NCI-H1092 treated with DMSO at 0.1 percent for 48 hours (cell line): ENCODE measurements at regions not wholly inside any gene's neighbourhood (a gene's known extent, or its start where the extent isn't known, plus 50 kb on each side); places are given as distances from the start of the nearest gene placed in this dataset.

Experiments used
- DNase-seq: peaks from one replicate; lab custom pipeline; 2025; lab: John Stamatoyannopoulos, UW

DNA sequence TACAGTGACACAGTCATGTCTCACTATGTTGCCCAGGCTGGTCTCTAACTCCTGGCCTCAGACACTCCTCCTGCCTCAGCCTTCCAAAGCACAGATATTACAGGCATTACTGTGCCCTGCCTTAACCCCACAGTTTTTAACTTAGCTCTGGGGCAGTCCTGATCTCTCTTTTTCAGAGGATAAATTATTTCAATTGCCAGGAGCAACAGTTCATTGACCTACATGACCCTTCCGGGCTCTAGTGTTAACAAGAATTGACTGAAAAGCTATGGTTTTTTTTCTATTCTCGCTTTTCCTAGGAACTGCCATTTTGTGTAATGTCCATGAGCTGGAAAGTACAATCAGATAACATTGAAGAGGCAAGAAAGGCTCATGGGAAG lies 92.8 kb downstream of the HNRNPLL start:
- no peak for DNase-seq

DNA sequence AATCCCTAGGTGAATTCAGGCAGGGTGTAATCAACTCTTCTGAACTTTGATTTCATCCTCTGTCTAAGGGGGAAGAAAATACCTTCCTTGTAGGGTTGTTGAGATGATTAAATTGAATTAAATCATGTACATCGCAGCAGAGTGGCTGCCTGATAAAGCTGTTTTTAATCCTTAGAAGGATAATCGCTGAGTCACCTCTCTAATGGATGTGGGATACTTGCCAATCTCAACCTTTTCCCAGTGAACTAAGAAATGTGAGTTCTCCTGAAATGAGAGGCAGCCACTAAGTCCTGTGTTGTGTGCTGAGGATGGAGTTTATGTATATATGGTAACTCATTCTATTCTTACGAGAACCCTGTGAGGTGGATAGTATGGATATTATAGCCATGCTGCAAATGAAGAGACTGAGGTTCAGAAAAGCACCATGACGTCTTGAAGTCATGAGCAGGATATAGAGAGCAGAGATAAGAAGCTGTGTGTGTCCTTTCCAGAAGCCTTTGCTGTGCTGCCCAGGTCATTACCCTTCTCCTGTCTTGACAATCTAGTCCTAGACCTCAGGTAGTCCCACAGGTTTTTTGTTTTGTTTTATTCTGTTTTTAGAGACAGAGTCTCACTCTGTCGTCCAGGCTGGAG lies 93.3 kb downstream of the HNRNPLL start:
- no peak for DNase-seq

DNA sequence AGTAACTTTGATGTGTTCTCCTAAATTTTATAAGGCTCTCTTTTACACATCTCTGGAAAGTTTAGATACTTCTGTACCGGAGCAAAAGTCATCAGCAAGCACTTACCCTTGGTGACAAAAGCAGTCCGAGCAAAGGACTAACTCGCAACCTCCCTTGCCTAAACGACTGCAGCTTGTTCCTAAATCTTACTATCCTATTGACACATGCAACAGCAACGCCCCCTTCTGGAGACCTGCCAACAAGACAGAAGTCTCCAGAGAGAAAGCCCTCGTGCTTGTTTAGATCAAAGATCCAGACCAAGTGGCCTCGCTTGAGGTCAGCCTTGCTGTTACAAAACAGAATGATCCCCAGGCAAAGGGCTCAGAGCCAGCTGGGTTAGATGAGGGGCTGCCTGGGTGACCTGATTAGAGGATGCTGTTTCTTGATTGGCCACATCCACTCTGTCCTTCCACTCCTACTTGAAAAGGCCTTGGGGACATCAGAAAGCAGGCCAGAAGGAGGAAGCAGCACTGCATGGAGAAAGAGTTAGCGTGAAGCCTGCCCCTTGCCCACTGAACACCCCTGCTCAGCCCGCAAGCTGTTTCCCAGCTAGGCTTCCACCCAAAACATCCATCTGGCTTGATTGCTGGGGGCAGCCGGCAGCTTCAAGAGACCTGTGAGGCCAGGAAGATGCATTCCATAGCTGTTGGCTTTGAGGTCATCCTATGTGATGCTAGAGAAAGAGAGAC lies 94.3 kb downstream of the HNRNPLL start:
- DNase-seq, result peak; percentile 61

DNA sequence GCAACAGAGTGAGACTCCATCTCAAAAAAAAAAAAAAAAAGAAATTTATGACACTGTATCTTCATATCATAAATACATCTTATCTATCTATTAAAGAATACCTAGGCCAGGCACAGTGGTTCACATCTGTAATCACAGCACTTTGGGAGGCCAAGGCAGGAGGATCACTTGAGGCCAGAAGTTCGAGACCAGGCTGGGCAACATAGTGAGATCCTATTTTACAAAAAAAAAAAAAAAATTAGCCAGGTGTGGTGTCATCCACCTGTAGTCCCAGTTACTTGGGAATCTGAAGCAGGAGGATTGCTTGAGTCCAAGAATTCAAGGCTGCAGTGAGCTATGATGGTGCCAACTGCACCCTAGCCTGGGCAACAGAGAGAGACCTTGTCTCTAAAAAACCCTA lies 95.0 kb downstream of the HNRNPLL start:
- no peak for DNase-seq

DNA sequence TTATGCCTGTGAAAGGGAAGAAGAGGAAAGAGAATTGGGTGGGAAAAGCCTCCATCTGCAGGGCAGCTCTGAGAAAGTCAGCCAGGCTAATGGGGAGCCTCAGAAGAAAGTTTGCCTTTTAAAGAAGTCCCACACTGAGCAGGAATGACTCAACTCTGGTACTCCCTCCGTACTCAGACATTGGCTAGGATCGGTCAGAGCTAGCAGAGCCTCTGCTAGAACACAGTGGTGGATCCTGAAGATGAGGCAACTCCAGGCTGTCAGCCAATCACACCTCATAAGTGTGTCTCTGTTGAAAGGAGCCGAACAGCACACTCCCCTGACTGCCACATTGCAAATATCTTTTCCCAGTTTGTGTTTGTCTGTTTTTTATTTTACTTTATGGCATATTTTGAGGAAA lies 96.9 kb downstream of the HNRNPLL start:
- DNase-seq, result no peak

DNA sequence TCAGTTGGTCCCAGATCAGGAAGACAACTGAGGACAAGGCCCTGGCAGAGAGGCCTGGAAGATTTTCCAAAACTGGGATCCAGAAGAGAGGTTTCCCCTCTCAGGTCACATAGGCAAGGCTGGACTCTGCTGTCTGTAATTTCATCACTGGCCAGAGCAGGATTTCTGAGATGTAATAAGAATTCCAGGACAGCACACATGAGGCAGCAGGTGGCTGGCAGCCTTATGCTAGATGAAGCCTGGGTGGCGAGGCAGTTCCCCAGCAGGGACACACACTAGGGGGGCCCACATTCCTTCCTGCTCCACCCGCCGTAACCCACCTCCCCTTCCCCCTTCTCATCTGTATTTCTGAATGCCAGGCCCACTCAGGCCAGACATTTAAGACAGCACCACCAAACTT lies 98.6 kb downstream of the HNRNPLL start:
- no peak for DNase-seq

DNA sequence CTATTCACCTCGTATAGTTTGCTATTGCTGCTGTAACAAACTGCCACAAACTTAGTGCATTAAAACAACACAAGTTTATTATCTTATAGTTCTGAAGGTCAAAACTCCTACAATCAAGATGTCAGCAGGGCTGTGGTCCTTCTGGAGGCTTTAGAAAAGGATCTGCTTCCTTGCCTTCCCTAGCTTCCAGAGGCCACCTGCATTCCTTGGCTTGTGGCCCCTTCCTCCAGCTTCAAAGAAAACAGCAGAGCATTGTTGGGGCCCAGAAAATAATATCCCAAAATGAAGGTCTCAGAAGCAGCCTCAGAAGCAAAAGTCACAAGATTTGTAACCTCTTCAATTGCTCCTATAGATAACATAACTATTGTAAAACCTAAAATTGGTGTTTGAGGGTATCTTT lies 100.6 kb downstream of the HNRNPLL start:
- no peak for DNase-seq

DNA sequence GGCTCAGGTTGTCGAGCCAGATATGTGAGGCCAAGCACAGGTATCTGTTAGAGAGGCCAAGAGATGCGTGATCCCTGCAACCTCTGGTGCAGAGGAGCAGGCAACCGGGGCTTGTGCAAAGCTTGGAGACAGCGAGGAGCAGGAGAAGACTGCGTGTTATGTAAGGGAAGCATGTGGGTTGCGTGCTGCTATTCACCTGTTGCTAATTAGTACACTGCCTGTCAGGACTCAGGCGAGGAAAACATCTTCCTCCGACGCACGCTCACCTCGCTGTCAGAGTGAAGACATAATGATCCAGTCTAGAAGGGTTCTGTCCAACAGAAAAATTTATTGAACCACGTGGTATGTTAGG lies 102.5 kb downstream of the HNRNPLL start:
- DNase-seq, result no peak

DNA sequence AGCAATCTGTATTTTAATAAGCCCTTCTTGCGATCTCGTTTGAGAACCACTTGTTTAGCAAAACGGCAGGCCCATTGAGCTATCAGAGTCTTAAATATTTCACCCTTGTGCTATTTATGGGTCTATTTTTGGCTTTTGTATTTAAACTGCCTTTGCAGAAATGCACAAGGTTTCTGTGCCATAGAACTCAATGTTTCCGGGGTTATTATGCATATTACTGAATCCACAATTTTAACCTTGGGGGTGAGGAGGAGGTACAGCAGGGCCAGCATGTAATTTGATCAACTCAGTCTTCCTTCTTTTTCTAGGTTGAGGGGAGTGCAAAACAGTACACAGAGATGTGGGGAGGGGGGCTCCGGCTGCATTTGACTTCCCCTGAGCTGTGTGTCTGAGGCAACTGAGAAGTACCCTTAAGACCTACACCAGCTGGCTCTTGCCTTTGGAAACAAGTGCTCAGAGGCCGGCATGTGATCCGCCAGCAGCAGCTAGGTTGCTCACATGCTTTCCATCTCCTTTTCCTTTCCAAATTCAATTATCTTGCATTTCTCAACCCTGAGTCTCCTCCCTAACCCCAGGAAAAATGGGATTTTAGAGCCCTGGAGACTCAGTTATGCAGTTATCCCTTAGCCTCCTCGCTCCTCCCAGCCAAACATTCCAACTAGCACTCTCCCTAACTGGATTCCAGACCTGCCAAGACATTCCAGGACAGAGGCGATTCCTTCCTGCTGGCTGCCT lies 103.0 kb downstream of the HNRNPLL start:
- no peak for DNase-seq

DNA sequence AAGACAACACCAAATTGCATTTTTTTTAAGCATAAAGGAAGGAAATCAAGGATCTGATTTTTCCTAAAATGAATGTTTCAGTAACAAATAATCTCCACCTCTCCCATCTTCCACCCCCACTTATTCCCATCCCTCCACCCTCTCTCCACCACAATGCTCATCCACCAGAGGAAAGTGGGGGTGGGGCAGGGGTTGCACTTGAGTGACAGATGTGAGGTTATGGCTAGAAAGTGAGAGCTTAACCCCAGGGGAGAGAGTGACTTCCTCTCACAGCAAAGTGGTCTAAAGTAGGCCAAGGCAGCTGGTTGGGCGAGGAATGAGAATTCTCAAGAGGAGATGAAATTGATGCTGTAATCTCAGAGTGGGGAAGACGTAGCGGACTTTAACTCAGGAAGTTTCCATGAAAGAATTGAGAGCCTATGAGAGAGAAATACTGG lies 104.7 kb downstream of the HNRNPLL start:
- DNase-seq, result peak; percentile 43

DNA sequence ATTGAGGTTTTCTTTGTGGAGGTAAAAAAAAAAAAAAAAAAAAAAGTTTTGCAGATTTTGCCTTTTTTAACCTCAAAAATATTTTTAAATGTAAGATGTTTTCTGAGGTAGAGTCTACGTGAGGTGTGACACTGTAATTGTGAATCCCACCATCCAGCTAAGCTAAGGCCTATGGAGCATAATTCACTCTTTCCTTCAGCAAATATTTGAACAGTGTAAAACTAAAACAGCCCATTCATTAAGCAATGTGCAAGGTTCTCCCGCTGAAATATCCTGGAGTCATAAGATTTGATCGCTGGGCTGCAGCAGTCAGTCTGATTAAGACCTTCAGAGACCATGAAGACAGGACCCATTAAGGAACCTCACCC lies 105.1 kb downstream of the HNRNPLL start:
- DNase-seq, result peak; percentile 43

DNA sequence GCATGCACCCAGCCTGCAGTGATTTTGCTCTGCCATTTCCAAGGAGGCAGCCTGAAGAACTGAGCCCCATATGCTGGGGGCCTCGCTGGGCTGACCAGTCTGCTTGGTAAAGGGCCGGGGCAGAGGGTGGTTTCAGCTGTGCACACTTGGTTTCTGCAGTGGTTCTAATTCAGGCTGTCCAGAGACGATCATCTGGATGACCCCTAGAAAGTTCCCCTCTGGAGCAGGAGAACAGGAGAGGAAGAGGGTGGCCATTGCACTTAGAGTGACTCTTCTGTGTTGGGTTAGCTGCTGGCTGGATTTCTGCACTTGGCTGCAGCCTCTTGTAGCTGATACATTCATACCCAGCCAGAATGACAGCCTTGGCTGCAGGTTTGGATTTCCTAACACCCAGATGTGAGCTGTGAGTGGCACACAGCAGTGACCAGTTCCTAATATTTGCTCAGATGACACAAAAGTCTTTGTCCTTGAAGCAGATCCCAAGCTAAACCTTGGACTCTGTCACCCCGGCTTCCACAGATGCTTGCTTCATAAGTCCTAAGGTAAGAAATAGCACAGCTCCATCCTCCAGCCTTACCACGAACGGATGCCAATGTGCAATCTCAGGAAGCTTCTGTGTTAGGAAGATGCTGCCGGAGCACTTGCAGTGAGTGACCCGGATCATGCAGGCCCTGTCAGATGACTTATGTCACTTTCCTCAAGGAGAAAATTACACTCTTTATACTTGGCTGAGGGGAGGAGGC lies 105.6 kb downstream of the HNRNPLL start:
- DNase-seq, result no peak

DNA sequence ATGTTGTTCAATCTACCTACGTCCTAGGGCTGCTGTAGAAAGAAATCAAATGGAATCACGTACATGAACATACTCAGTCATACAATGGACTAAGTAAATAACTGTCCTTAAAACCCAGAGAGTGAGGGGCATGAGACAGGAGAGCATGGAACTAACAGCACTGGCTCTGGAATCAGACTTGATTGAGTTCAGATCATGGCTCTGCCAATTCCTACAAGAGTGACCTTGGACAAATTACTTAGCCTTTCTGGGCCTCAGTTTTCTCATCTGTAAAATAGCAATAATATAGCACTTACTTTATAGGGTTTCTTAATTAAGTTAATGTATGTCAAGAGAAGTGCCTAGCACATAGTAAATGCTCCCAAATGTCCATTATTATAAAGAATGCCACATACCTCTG lies 106.8 kb downstream of the HNRNPLL start:
- DNase-seq, result no peak

DNA sequence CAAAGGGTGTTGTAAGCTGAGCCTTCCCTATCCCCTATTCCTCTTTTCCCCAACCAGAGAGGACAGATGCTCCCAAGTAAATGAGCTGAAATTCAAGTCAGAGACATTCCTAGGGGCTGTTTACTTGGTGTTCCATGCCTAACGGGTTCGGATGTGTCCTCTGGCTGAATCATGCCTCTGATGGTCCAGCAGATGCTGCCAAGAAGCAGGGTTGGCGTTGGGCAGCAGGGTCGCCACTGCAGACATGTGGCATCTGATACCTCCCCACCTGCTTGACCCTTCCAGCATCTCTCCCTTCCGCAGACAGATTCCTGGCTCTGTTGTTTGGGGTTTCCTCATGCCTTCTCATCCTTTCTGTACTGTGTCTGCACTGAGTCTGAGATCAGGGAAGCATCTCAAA lies 108.3 kb downstream of the HNRNPLL start:
- DNase-seq, result no peak

DNA sequence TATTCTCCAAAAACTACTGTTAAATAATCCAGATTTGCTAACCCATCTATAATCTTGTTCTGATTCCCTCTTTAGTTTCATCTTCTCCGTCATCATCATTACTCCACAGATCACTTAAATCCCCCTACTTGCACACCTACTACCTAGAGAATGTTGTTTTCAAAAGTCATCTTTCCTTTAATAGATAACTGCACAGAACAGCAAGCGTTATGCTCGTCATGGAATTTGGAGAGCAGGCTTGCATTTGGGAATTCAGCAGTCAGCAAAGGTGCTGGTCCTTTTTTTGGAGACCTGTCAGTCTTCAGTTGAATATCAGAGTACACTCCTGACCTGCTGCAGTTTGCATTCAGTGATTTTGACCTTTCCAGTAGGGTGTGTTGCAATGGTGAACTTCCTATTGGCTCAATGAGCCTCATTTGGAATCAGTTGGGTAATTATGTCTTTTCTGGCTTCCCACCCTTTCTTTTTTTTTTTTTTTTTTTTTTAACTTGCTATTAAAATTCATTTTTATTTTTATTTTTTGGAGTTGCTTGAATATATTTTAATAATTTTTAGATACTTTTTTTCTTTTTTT lies 110.6 kb downstream of the HNRNPLL start:
- DNase-seq, result no peak

DNA sequence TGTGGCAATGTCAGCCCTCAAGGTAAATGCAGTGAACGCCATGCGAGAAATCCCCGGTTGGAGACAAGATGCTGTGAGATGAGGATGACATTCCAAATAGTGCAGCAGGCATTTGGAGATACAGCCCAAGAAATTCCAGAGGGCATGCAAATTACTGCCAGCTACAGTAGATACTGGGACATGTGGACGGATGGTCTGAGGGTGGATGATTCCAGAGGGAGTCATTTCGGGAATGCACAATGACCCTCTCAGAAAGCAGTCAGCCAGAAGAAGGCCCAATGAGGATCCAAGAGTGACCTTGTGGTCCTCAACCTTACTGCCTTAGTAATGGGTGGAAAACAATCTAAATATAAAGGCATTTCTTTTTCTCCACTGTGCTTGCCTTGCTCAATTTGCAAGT lies 111.3 kb downstream of the HNRNPLL start:
- DNase-seq, result no peak

DNA sequence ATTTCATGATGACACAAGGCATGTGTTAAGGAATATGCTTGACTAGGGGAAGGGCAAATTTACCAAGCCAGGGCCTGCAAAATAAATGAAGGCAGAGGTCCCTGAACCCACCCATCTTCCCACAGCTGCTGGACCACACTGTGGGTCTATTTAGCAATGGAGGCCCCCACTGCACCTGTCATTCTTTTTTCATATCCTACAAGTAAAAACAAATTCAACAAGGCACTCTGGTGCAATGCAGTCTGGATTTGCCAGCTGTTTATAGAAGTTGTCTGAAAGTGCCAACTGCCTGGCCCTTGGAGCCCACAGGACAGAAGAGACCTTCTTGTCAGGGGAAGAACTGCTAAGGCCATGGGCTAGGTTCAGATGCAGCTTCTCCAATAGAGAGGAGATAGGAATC lies 112.8 kb upstream of the ATL2 start:
- no peak for DNase-seq

DNA sequence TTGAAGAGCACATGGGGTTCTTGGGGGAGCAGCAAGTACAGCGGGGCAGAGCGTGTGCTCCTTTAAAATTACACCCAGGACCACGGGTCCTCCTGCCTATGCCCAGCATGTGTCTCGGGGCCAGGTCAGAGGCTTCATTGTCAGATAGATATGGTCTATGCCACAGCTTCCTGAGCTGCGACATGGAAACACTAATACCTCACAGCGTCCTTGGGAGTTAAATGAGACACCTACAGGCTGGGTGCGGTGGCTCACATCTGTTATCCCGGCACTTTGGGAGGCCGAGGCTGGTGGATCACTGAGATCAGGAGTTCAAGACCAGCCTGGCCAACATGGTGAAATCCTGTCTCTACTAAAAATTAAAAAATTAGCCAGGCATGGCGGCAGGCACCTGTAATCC lies 110.8 kb upstream of the ATL2 start:
- no peak for DNase-seq

DNA sequence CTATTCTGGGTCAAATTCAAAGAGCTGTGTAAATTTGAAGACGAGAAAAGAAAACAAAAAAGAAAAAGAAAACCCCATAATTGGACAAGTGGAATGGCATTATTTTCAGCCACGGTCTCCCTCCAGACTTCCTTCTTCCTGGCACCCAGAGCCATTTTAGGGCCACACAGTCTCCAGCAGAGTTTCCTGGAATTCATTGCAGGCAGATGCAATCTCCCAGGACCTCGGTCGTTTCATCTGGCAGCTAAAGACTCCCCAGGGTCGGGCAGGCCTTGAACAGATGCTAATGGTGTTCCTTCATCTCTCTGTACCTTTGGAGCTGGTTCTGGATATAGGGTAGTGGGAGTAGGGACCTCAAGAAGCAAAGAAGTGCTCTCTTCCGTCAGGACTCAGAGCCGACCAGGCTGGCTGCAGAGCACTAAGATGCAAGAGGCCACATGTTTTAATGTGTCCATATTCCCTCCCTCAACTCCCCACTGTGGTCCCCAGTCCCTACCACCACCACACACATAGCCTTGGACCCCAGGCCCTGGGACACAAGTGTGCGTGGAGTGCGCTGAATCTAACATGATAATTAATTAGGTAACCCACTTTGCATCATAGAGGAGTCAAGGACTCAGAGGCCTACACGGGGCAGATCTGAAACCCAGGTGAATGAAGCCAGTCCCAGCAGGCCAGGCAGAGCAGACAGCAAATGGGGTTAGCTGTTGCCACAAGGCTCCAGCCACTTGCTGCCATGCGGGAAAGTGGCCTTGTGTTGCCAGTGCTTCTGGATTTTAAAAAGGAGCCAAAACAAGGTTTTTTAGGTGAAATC lies 109.3 kb upstream of the ATL2 start:
- no peak for DNase-seq

DNA sequence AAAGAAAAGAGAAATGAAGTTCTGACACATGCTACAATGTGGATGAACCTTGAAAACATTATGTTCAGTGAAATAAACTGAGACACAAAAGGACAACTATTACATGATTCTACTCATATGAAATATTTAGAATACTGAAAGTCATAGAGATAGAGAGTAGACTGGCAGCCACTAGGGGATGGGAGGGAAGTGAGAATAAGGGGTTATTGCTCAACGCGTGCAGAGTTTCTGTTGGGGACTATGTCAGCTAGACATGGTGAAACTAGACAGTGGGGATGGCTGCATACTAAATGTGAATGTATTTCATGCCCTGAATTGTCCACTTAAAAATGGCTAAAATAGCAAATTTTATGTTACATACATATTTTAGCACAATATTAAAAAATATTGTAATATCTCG lies 108.7 kb upstream of the ATL2 start:
- no peak for DNase-seq

DNA sequence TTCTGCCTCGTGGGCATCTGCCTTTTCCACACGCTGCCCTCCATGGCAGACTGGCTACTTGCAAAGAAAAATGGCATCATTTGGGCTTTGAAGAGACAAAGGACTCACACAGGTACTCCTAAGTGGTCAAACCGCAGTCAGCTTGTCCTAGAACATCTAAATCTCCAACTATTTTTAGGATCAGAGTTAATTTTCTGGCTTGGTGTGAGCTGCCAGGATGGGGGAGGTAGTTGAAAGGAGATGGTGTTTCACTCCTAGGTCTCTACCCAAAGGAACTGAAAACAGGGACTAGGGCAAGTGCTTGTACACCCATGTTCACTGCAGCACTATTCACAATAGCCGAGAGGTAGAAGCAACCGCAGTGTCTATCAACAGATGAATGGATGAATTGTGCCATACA lies 107.9 kb upstream of the ATL2 start:
- no peak for DNase-seq
